ENCODE measurements at regions not wholly inside any gene's neighbourhood (a gene's known extent, or its start where the extent isn't known, plus 50 kb on each side); places are given as distances from the start of the nearest gene placed in this dataset.

GRCh38 chr1:221839321-221839720 lies 97.4 kb upstream of the DUSP10 start:
- no peak for TF ChIP-seq CTCF (IDR thresholded peaks at IDR 0.05; ENCODE audit: insufficient read depth, low read depth, low read length, missing control alignments)
- no peak overlapping the region for H3K4me3 ChIP-seq (ENCODE audit: low read length)
- no peak for DNase-seq (ENCODE audit: low read depth)

GRCh38 chr1:221837896-221838295 lies 96.0 kb upstream of the DUSP10 start:
- DNase-seq (ENCODE audit: low read depth): no peak
- H3K4me3 ChIP-seq (ENCODE audit: low read length): no peak overlapping the region
- no peak for TF ChIP-seq CTCF (IDR thresholded peaks at IDR 0.05; ENCODE audit: insufficient read depth, low read depth, low read length, missing control alignments)

GRCh38 chr1:221834698-221835513 lies 93.0 kb upstream of the DUSP10 start:
- TF ChIP-seq CTCF (IDR thresholded peaks at IDR 0.05; ENCODE audit: insufficient read depth, low read depth, low read length, missing control alignments): no peak
- peak; percentile 81 for DNase-seq (ENCODE audit: low read depth)
- H3K4me3 ChIP-seq (ENCODE audit: low read length): no peak overlapping the region

GRCh38 chr1:221832617-221833016 lies 90.7 kb upstream of the DUSP10 start:
- no peak overlapping the region for H3K4me3 ChIP-seq (ENCODE audit: low read length)
- TF ChIP-seq CTCF (IDR thresholded peaks at IDR 0.05; ENCODE audit: insufficient read depth, low read depth, low read length, missing control alignments): no peak
- DNase-seq (ENCODE audit: low read depth): peak; percentile 89

- H3K4me3 ChIP-seq (ENCODE audit: low read length): no peak overlapping the region
- TF ChIP-seq CTCF (IDR thresholded peaks at IDR 0.05; ENCODE audit: insufficient read depth, low read depth, low read length, missing control alignments): no peak
- DNase-seq (ENCODE audit: low read depth): peak; percentile 63
Measured at GRCh38 chr1:221832151-221832550, 90.3 kb upstream of the DUSP10 start.

- H3K4me3 ChIP-seq (ENCODE audit: low read length): no peak overlapping the region
- TF ChIP-seq CTCF (IDR thresholded peaks at IDR 0.05; ENCODE audit: insufficient read depth, low read depth, low read length, missing control alignments): no peak
- peak; percentile 91 for DNase-seq (ENCODE audit: low read depth)
Measured at GRCh38 chr1:221829327-221830015, 87.6 kb upstream of the DUSP10 start.

All from epithelial cell of esophagus (primary cell).